ENCODE measurements at regions not wholly inside any gene's neighbourhood (a gene's known extent, or its start where the extent isn't known, plus 50 kb on each side); places are given as distances from the start of the nearest gene placed in this dataset.

- TF ChIP-seq POLR2A (IDR thresholded peaks at IDR 0.05) (no peak), CTCF (IDR thresholded peaks at IDR 0.05) (no peak), POLR2AphosphoS5 (IDR thresholded peaks at IDR 0.05; ENCODE audit: insufficient read depth in 1 of 2, low read depth in 1 of 2) (no peak)
Observed at GRCh38 chr13:103969520-103970050, 903.4 kb upstream of the SLC10A2 start.

All from vagina (tissue), 2 donors.